Prostate gland (tissue), 2 donors: ENCODE measurements at regions not wholly inside any gene's neighbourhood (a gene's known extent, or its start where the extent isn't known, plus 50 kb on each side); places are given as distances from the start of the nearest gene placed in this dataset.

ENCODE experiments used
- DNase-seq: peaks from one replicate; pipeline ENCODE4 v3.0.0-alpha.2; 2019; ENCODE audit warnings: low spot score
- H3K27ac ChIP-seq, 2 donors: fragments of 200-600 bp; sonication (generic); 2 replicates each; pipeline ENCODE4 v1.5.1; 2017 to 2019
- H3K27me3 ChIP-seq: fragments of 200-600 bp; sonication (generic); replicated peaks from 2 replicates; pipeline ENCODE4 v1.5.1; 2019; ENCODE audit not compliant: insufficient read depth
- H3K36me3 ChIP-seq, 2 donors: fragments of 200-600 bp; sonication (generic); 1 replicate in 1 of 2; 2 replicates in 1 of 2; pipeline versions ENCODE4 v1.5.1 to v1.8.1; 2017 to 2019
- H3K4me1 ChIP-seq: fragments of 200-600 bp; sonication (generic); replicated peaks from 2 replicates; pipeline ENCODE4 v1.5.1; 2019
- H3K4me3 ChIP-seq, 2 donors: fragments of 200-600 bp; sonication (generic); 2 replicates each; pipeline ENCODE4 v1.5.1; 2017 to 2019
- H3K9me3 ChIP-seq: fragments of 200-600 bp; sonication (generic); 2 replicates; pipeline ENCODE4 v1.5.1; 2017
- POLR2A ChIP-seq: fragments of 450-650 bp; IDR thresholded peaks from one replicate; pipeline ENCODE4 v1.6.1; 2016; ENCODE audit warnings: antibody characterized with exemption, mild to moderate bottlenecking
- POLR2AphosphoS5 ChIP-seq: sonication (generic); formaldehyde crosslinking; IDR thresholded peaks from one replicate; pipeline ENCODE4 v1.6.1; 2017; ENCODE audit warnings: antibody characterized with exemption
- WGBS: methylation state at CpG from one replicate; pipeline ENCODE4 v1.1.5; 2018; 5-methylcytosine and 5-hydroxymethylcytosine counted together
- intact Hi-C: fragments of 100-400 bp; cut with DNase I; formaldehyde crosslinking; loops from one replicate; pipeline ENCODE4 v1.14.2; 2022
- TF ChIP-seq, protein P1 (sequence below), 4 experiments: fragments of 200-600 bp in 2 of 4; fragments of 450-650 bp in 2 of 4; sonication (generic) in 2 of 4; IDR thresholded peaks; 1 replicate in 3 of 4; 2 replicates in 1 of 4; pipeline ENCODE4 v1.5.1; 2016 to 2019; ENCODE audit warnings: antibody characterized with exemption in 4 of 4, mild to moderate bottlenecking in 2 of 4, moderate library complexity in 2 of 4

DNA sequence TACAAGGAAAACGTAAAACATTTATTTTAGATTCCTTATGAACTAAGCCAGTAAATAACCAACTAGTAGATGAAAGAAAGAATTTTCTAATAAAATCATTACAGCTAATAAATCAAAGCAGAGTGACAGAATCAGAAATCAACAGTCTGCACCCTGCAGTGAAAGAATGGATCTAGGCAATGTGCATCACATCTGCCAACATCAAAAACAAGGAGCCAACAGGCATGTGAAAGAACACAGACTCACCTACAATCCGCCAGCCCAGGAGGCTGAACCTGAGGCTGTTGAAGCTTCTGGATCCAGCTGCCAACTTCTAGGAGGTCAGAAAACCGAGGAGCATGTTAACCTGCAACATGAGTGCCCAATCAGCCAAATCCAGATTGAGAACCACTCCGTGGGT lies 196.3 kb downstream of the SETD4 start:
- Histone ChIP-seq H3K9me3 (no peaks in the 10 kb centered on the region), H3K4me1 (no peaks in the 10 kb centered on the region), H3K36me3 (no peaks in the 10 kb centered on the region), H3K27me3 (no peaks in the 10 kb centered on the region), H3K4me3 (no peak overlapping the region), H3K27ac (no peak overlapping the region)
- 33% methylated on average over 4 of the region's 4 CpGs for WGBS
- TF ChIP-seq POLR2AphosphoS5 (no peak), POLR2A (no peak)
- TF ChIP-seq, protein P1, sequence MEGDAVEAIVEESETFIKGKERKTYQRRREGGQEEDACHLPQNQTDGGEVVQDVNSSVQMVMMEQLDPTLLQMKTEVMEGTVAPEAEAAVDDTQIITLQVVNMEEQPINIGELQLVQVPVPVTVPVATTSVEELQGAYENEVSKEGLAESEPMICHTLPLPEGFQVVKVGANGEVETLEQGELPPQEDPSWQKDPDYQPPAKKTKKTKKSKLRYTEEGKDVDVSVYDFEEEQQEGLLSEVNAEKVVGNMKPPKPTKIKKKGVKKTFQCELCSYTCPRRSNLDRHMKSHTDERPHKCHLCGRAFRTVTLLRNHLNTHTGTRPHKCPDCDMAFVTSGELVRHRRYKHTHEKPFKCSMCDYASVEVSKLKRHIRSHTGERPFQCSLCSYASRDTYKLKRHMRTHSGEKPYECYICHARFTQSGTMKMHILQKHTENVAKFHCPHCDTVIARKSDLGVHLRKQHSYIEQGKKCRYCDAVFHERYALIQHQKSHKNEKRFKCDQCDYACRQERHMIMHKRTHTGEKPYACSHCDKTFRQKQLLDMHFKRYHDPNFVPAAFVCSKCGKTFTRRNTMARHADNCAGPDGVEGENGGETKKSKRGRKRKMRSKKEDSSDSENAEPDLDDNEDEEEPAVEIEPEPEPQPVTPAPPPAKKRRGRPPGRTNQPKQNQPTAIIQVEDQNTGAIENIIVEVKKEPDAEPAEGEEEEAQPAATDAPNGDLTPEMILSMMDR (IDR thresholded peaks at IDR 0.05) = no peak
- DNase-seq = no peak
- intact Hi-C loops = no loop called here

DNA sequence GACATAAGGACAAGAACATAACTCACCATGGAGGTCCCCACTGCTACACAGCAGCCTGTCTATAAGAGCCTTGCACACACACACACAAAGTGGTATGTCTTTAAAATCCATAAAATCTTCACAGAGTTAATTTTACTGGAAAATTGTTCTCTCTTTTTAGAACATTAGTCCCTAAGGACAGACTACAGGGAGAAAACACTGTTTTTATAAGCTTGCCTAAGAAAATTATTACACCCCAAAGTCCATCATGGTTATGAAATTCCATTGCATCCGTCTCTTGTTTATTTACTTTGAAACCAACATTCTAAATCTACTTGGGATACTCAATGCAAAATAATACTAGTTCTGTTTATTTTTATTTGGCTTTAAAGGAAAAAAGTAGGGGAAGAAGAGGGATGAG lies 197.4 kb downstream of the SETD4 start:
- Histone ChIP-seq H3K36me3 (no peaks in the 10 kb centered on the region), H3K9me3 (no peaks in the 10 kb centered on the region), H3K27ac (no peak overlapping the region), H3K4me1 (no peaks in the 10 kb centered on the region), H3K4me3 (no peak overlapping the region), H3K27me3 (no peaks in the 10 kb centered on the region)
- no peak for TF ChIP-seq POLR2A
- no peak for TF ChIP-seq POLR2AphosphoS5
- TF ChIP-seq, protein P1 (IDR thresholded peaks at IDR 0.05) = no peak
- 53% methylated on average over 1 of the region's 1 CpG for WGBS
- intact Hi-C loops = no loop called here
- no peak for DNase-seq

DNA sequence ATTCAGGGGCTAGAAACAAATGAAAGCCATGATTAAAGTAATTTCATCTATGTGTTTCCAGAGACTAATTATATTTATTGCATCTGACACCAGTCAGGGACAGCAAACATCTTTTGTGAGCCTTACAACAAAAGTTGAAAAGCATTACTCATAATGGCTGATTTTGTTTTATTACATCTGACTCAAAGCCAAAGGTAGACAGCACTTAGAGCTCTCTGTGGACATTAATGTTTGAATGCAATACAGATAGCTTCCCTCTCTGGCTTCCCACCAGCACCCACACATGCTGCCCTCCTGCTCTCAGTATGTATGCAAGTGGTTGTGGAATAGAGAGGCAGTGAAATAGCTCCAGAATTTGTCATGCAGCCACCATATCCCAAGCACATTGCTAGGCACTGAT lies 198.7 kb downstream of the SETD4 start:
- TF ChIP-seq POLR2A = no peak
- TF ChIP-seq, protein P1 (IDR thresholded peaks at IDR 0.05) = no peak
- TF ChIP-seq POLR2AphosphoS5 = no peak
- H3K4me3 ChIP-seq = no peak overlapping the region
- no peak overlapping the region for H3K27ac ChIP-seq
- no peaks in the 10 kb centered on the region for H3K27me3 ChIP-seq
- intact Hi-C loops = no loop called here
- H3K4me1 ChIP-seq = no peaks in the 10 kb centered on the region
- no peaks in the 10 kb centered on the region for H3K9me3 ChIP-seq
- no peaks in the 10 kb centered on the region for H3K36me3 ChIP-seq
- no peak for DNase-seq

DNA sequence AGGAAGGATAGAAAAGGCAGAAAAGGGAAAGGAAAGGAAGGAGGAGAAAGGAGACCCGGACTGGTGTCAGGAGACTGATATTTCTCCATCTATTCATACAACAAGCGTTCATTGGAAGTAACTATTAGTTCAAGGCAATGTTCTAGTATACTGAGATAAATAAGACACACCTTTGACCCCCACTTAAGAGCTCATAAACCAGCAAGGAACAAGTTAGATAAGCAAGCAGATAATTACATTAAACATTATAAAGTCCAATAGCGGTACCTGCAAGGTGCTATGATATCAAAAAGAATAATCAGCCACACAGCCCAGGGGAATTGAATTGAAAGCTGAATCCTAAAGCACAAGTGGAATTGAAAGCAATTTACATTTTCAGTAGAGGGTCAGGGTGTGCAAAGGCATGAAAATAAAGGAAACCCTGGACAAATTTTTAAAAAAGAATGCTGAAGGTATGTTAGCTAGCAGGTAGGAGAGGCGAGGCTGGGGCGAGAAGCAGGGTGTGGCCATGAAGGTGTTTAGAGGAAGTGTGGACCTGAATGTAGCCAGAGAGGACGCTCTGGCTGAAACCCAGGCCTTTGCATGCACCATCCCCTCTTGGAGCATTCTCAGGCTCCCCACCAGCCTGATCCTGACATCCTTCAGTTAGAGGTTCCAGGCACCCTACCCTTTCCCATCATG lies 200.0 kb downstream of the SETD4 start:
- Histone ChIP-seq H3K4me1 (no peaks in the 10 kb centered on the region), H3K27ac (no peak overlapping the region), H3K4me3 (no peak overlapping the region), H3K36me3 (no peaks in the 10 kb centered on the region), H3K9me3 (no peaks in the 10 kb centered on the region), H3K27me3 (no peaks in the 10 kb centered on the region)
- TF ChIP-seq POLR2A = no peak
- no peak for DNase-seq
- intact Hi-C loops = no loop called here
- 79% methylated on average over 6 of the region's 6 CpGs for WGBS

DNA sequence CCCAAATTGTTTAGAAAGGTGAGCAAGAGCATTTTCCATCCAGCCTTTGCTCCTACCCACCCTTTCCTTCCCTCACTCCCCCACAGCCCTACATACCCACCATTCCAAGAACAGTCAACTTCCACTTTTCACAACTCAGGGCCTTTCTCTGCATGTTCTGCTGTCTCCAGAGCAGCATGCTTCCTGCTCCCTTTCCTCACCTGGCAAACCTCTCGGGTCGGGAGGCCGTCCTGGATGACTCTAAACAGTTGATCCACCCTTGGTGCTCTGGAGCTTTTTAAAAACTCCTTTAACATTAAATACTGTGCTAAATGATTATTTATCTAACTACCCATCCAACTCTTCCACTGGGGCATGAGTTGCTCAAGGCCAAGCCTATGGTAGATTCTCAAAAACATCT lies 200.6 kb downstream of the SETD4 start:
- DNase-seq = no peak
- Histone ChIP-seq H3K9me3 (no peaks in the 10 kb centered on the region), H3K4me3 (no peak overlapping the region), H3K27me3 (no peaks in the 10 kb centered on the region), H3K36me3 (no peaks in the 10 kb centered on the region), H3K4me1 (no peaks in the 10 kb centered on the region), H3K27ac (no peak overlapping the region)
- 85% methylated on average over 3 of the region's 3 CpGs for WGBS
- TF ChIP-seq, protein P1 (IDR thresholded peaks at IDR 0.05) = no peak
- TF ChIP-seq POLR2AphosphoS5 = no peak
- TF ChIP-seq POLR2A = no peak
- intact Hi-C loops = no loop called here
